ENCODE measurements at regions not wholly inside any gene's neighbourhood (a gene's known extent, or its start where the extent isn't known, plus 50 kb on each side); places are given as distances from the start of the nearest gene placed in this dataset.
A peak's percentile ranks its signal among the peaks of the same experiment; 100 is the strongest.

- no peaks in the 10 kb centered on the region for H3K4me1 Mint-ChIP-seq (ENCODE audit: unreplicated experiment)
- H3K4me3 Mint-ChIP-seq = no peak overlapping the region
- H3K9me3 Mint-ChIP-seq = no peaks in the 10 kb centered on the region
- no peak for DNase-seq (ENCODE audit: extremely low spot score, unreplicated experiment)
- H3K36me3 Mint-ChIP-seq = no peaks in the 10 kb centered on the region
- H3K27me3 Mint-ChIP-seq = no peaks in the 10 kb centered on the region
- no peak overlapping the region for H3K27ac Mint-ChIP-seq
- TF ChIP-seq CTCF (conservative IDR thresholded peaks at IDR 0.05) = no peak
Observed at GRCh38 chr5:114744406-114744805, 382.5 kb downstream of the KCNN2 start.

- no peak for TF ChIP-seq CTCF (conservative IDR thresholded peaks at IDR 0.05)
- no peaks in the 10 kb centered on the region for H3K27me3 Mint-ChIP-seq
- peaks cover 6% of the 10 kb centered on the region for H3K9me3 Mint-ChIP-seq
- DNase-seq (ENCODE audit: extremely low spot score, unreplicated experiment) = no peak
- no peak overlapping the region for H3K4me3 Mint-ChIP-seq
- no peak overlapping the region for H3K27ac Mint-ChIP-seq
- no peaks in the 10 kb centered on the region for H3K4me1 Mint-ChIP-seq (ENCODE audit: unreplicated experiment)
- no peaks in the 10 kb centered on the region for H3K36me3 Mint-ChIP-seq
Observed at GRCh38 chr5:114734238-114734637, 372.4 kb downstream of the KCNN2 start.

- Mint-ChIP-seq H3K27ac (peak overlapping the region; percentile 55), H3K4me1 (ENCODE audit: unreplicated experiment) (peaks cover 5% of the 10 kb centered on the region), H3K9me3 (peaks cover 4% of the 10 kb centered on the region), H3K4me3 (no peak overlapping the region), H3K27me3 (no peaks in the 10 kb centered on the region), H3K36me3 (no peaks in the 10 kb centered on the region)
- no peak for TF ChIP-seq CTCF (conservative IDR thresholded peaks at IDR 0.05)
- DNase-seq (ENCODE audit: extremely low spot score, unreplicated experiment) = no peak
Observed at GRCh38 chr5:114729986-114730385, 368.1 kb downstream of the KCNN2 start.

- Mint-ChIP-seq H3K4me3 (no peak overlapping the region), H3K36me3 (no peaks in the 10 kb centered on the region), H3K9me3 (peaks cover 11% of the 10 kb centered on the region), H3K27ac (no peak overlapping the region), H3K4me1 (ENCODE audit: unreplicated experiment) (peaks cover 5% of the 10 kb centered on the region), H3K27me3 (no peaks in the 10 kb centered on the region)
- no peak for DNase-seq (ENCODE audit: extremely low spot score, unreplicated experiment)
- no peak for TF ChIP-seq CTCF (conservative IDR thresholded peaks at IDR 0.05)
Observed at GRCh38 chr5:114727358-114727757, 365.5 kb downstream of the KCNN2 start.

GRCh38 chr5:114726131-114726530 is 364.3 kb downstream of the KCNN2 start:
- Mint-ChIP-seq H3K4me1 (ENCODE audit: unreplicated experiment) (peaks cover 5% of the 10 kb centered on the region), H3K27ac (no peak overlapping the region), H3K36me3 (no peaks in the 10 kb centered on the region), H3K27me3 (no peaks in the 10 kb centered on the region), H3K9me3 (peaks cover 14% of the 10 kb centered on the region), H3K4me3 (no peak overlapping the region)
- no peak for DNase-seq (ENCODE audit: extremely low spot score, unreplicated experiment)
- TF ChIP-seq CTCF (conservative IDR thresholded peaks at IDR 0.05) = no peak

GRCh38 chr5:114719268-114719667 is 357.4 kb downstream of the KCNN2 start:
- H3K9me3 Mint-ChIP-seq = peaks cover 10% of the 10 kb centered on the region
- no peak for TF ChIP-seq CTCF (conservative IDR thresholded peaks at IDR 0.05)
- H3K4me1 Mint-ChIP-seq (ENCODE audit: unreplicated experiment) = no peaks in the 10 kb centered on the region
- no peaks in the 10 kb centered on the region for H3K27me3 Mint-ChIP-seq
- DNase-seq (ENCODE audit: extremely low spot score, unreplicated experiment) = no peak
- H3K27ac Mint-ChIP-seq = no peak overlapping the region
- no peak overlapping the region for H3K4me3 Mint-ChIP-seq
- no peaks in the 10 kb centered on the region for H3K36me3 Mint-ChIP-seq
